ENCODE measurements at regions not wholly inside any gene's neighbourhood (a gene's known extent, or its start where the extent isn't known, plus 50 kb on each side); places are given as distances from the start of the nearest gene placed in this dataset.

GRCh38 chr14:97532052-97532451 lies 734.9 kb downstream of the VRK1 start:
- ATAC-seq (ENCODE audit: low read depth) = no peak
- POLR2A ChIA-PET = no interaction called here
- no peaks in the 10 kb centered on the region for H3K36me3 Mint-ChIP-seq (ENCODE audit: low read depth)
- CTCF ChIA-PET = no interaction called here
- no peaks in the 10 kb centered on the region for H3K27me3 Mint-ChIP-seq
- H3K4me3 Mint-ChIP-seq = no peak overlapping the region
- intact Hi-C loops (cut with micrococcal nuclease) = no loop called here
- no peak for DNase-seq
- no peak for TF ChIP-seq CTCF (IDR thresholded peaks at IDR 0.05)
- no peaks in the 10 kb centered on the region for H3K4me1 Mint-ChIP-seq
- H3K9me3 Mint-ChIP-seq = peaks cover 3% of the 10 kb centered on the region
- H3K27ac Mint-ChIP-seq = no peak overlapping the region

GRCh38 chr14:97536421-97536820 lies 739.2 kb downstream of the VRK1 start:
- POLR2A ChIA-PET = no interaction called here
- Mint-ChIP-seq H3K9me3 (peaks cover 3% of the 10 kb centered on the region), H3K4me1 (no peaks in the 10 kb centered on the region), H3K36me3 (ENCODE audit: low read depth) (no peaks in the 10 kb centered on the region), H3K27ac (no peak overlapping the region), H3K4me3 (no peak overlapping the region), H3K27me3 (no peaks in the 10 kb centered on the region)
- no peak for ATAC-seq (ENCODE audit: low read depth)
- CTCF ChIA-PET = no interaction called here
- DNase-seq = no peak
- intact Hi-C loops (cut with micrococcal nuclease) = no loop called here
- no peak for TF ChIP-seq CTCF (IDR thresholded peaks at IDR 0.05)

GRCh38 chr14:97538749-97539410 lies 741.7 kb downstream of the VRK1 start:
- ChIA-PET CTCF (no interaction called here), POLR2A (no interaction called here)
- TF ChIP-seq CTCF (IDR thresholded peaks at IDR 0.05) = no peak
- Mint-ChIP-seq H3K36me3 (ENCODE audit: low read depth) (no peaks in the 10 kb centered on the region), H3K9me3 (peaks cover 3% of the 10 kb centered on the region), H3K27me3 (no peaks in the 10 kb centered on the region), H3K4me1 (no peaks in the 10 kb centered on the region), H3K27ac (no peak overlapping the region), H3K4me3 (no peak overlapping the region)
- no peak for DNase-seq
- no peak for ATAC-seq (ENCODE audit: low read depth)
- intact Hi-C loops (cut with micrococcal nuclease) = no loop called here

- Mint-ChIP-seq H3K27ac (no peak overlapping the region), H3K4me1 (no peaks in the 10 kb centered on the region), H3K9me3 (peaks cover 3% of the 10 kb centered on the region), H3K36me3 (ENCODE audit: low read depth) (no peaks in the 10 kb centered on the region), H3K27me3 (no peaks in the 10 kb centered on the region), H3K4me3 (no peak overlapping the region)
- DNase-seq = no peak
- ATAC-seq (ENCODE audit: low read depth) = no peak
- intact Hi-C loops (cut with micrococcal nuclease) = no loop called here
- ChIA-PET POLR2A (no interaction called here), CTCF (no interaction called here)
- TF ChIP-seq CTCF (IDR thresholded peaks at IDR 0.05) = no peak
These were observed 742.2 kb downstream of the VRK1 start for GRCh38 chr14:97539411-97539795.

- Mint-ChIP-seq H3K4me1 (no peaks in the 10 kb centered on the region), H3K27ac (no peak overlapping the region)
These were observed 742.7 kb downstream of the VRK1 start for GRCh38 chr14:97539884-97540283.

More at GRCh38 chr14:97539884-97540283, 742.7 kb downstream of the VRK1 start:
- ChIA-PET POLR2A (no interaction called here), CTCF (no interaction called here)
- intact Hi-C loops (cut with micrococcal nuclease) = no loop called here
- Mint-ChIP-seq H3K9me3 (peaks cover 3% of the 10 kb centered on the region), H3K36me3 (ENCODE audit: low read depth) (no peaks in the 10 kb centered on the region), H3K4me3 (no peak overlapping the region), H3K27me3 (no peaks in the 10 kb centered on the region)
- ATAC-seq (ENCODE audit: low read depth) (no peak), DNase-seq (no peak)
- TF ChIP-seq CTCF (IDR thresholded peaks at IDR 0.05) = no peak

All from activated B cell treated with CpG ODN at 0.5 μM for 24 hours (primary cell).